ENCODE measurements at regions not wholly inside any gene's neighbourhood (a gene's known extent, or its start where the extent isn't known, plus 50 kb on each side); places are given as distances from the start of the nearest gene placed in this dataset.

DNA sequence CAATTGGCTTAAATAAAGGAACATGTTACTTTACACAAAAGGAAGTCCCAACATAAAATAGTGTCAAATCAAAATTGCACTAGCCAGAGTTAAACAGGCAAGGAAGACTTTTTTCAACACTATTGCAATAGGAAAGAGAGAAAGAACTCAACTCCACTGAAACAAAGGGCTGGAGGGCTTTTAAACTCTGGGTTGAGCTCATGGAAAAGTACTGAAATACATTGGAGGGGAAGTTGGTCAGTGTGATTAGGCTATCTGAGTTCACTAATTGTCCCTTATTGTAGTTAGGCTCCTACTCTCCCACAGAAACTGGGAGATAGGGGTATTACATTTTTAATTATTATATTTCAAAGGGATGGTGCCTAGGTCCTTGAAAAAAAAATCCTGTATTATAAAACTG lies 491.2 kb upstream of the LCORL start:
- Histone ChIP-seq H4K5ac (ENCODE audit: insufficient read length, low read depth, low read length) (no peak overlapping the region), H3K9me3 (ENCODE audit: control insufficient read depth, low read depth, low read length) (no peaks in the 10 kb centered on the region), H3K14ac (ENCODE audit: insufficient read depth, low read length) (no peak overlapping the region), H4K20me1 (ENCODE audit: control insufficient read depth, insufficient read depth, insufficient read length) (no peaks in the 10 kb centered on the region), H3K56ac (ENCODE audit: insufficient read length, low read depth, low read length) (no peak overlapping the region), H3K23ac (ENCODE audit: insufficient read length, low read depth, low read length) (no peak overlapping the region), H3K4me2 (ENCODE audit: insufficient read depth, insufficient read length, low read length) (no peak overlapping the region), H3K4ac (ENCODE audit: low read depth, low read length) (no peak overlapping the region), H3K23me2 (ENCODE audit: insufficient read length, low read depth, low read length, poor library complexity, severe bottlenecking) (no peaks in the 10 kb centered on the region), H3K79me1 (ENCODE audit: insufficient read depth, low read depth, low read length, poor library complexity, severe bottlenecking) (no peaks in the 10 kb centered on the region), H2BK20ac (ENCODE audit: low read depth, low read length, poor library complexity, severe bottlenecking) (no peak overlapping the region), H3K18ac (ENCODE audit: insufficient read length, low read depth, low read length) (no peak overlapping the region), H2BK15ac (ENCODE audit: low read depth, low read length) (no peak overlapping the region), H2AK5ac (ENCODE audit: insufficient read length, low read length) (no peak overlapping the region), H3K79me2 (ENCODE audit: insufficient read depth, low read length) (no peaks in the 10 kb centered on the region), H3T11ph (ENCODE audit: low read length) (no peak overlapping the region), H2BK120ac (ENCODE audit: low read depth, low read length, poor library complexity, severe bottlenecking) (no peak overlapping the region), H3K27me3 (ENCODE audit: insufficient read depth, low read length) (peaks cover 5% of the 10 kb centered on the region; the same call in 1 of the 2 replicates), H2BK5ac (ENCODE audit: insufficient read length, low read length) (no peak overlapping the region), H3K4me1 (ENCODE audit: insufficient read depth, low read length) (no peaks in the 10 kb centered on the region), H2AFZ (ENCODE audit: low read length) (no peak overlapping the region), H4K91ac (ENCODE audit: insufficient read length, low read depth, low read length) (no peak overlapping the region), H2BK12ac (ENCODE audit: insufficient read length, low read depth, low read length) (no peak overlapping the region), H3K27ac (ENCODE audit: insufficient read length, low read depth, low read length) (no peak overlapping the region), H4K8ac (replicated peaks; ENCODE audit: insufficient read length, low read depth, low read length) (no peak overlapping the region), H3K9ac (ENCODE audit: extremely low read depth, insufficient read length, low read length) (no peak overlapping the region)
- Mint-ChIP-seq H3K27me3 (ENCODE audit: low read depth) (peaks cover 27% of the 10 kb centered on the region), H3K27ac (no peak overlapping the region), H3K36me3 (ENCODE audit: insufficient read depth in 1 of 3, low read depth in 3 of 3) (no peaks in the 10 kb centered on the region), H3K9me3 (no peaks in the 10 kb centered on the region), H3K4me3 (no peak overlapping the region), H3K4me1 (peaks cover 8 to 10% of the 10 kb centered on the region in 2 experiments; a peak in 3 of 4 replicates)
- TF ChIP-seq, protein P1, sequence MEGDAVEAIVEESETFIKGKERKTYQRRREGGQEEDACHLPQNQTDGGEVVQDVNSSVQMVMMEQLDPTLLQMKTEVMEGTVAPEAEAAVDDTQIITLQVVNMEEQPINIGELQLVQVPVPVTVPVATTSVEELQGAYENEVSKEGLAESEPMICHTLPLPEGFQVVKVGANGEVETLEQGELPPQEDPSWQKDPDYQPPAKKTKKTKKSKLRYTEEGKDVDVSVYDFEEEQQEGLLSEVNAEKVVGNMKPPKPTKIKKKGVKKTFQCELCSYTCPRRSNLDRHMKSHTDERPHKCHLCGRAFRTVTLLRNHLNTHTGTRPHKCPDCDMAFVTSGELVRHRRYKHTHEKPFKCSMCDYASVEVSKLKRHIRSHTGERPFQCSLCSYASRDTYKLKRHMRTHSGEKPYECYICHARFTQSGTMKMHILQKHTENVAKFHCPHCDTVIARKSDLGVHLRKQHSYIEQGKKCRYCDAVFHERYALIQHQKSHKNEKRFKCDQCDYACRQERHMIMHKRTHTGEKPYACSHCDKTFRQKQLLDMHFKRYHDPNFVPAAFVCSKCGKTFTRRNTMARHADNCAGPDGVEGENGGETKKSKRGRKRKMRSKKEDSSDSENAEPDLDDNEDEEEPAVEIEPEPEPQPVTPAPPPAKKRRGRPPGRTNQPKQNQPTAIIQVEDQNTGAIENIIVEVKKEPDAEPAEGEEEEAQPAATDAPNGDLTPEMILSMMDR (conservative IDR thresholded peaks at IDR 0.05): no peak
- no peak for DNase-seq
